Thyroid gland (tissue), 4 donors: ENCODE measurements at regions not wholly inside any gene's neighbourhood (a gene's known extent, or its start where the extent isn't known, plus 50 kb on each side); places are given as distances from the start of the nearest gene placed in this dataset.

Experiments used
- DNase-seq, 2 donors: peaks; one replicate each; pipeline ENCODE4 v3.0.0-alpha.2; 2019
- H3K27ac ChIP-seq, 3 donors: fragments of 200-600 bp; sonication (generic); 1 replicate in 2 of 3; 2 replicates in 1 of 3; pipeline ENCODE4 v1.5.1; 2016 to 2019; ENCODE audit warnings: mild to moderate bottlenecking in 1 of 3, moderate library complexity in 1 of 3
- H3K27me3 ChIP-seq: fragments of 200-600 bp; sonication (generic); one replicate; pipeline ENCODE4 v1.5.1; 2019
- H3K36me3 ChIP-seq, 2 donors: fragments of 200-600 bp; sonication (generic); one replicate each; pipeline ENCODE4 v1.5.1; 2016 to 2019
- H3K4me1 ChIP-seq, 2 donors: fragments of 200-600 bp; sonication (generic); one replicate each; pipeline ENCODE4 v1.5.1; 2017 to 2019
- H3K4me3 ChIP-seq, 3 donors: fragments of 200-600 bp; sonication (generic); replicated peaks in 1 of 3; 1 replicate in 2 of 3; 2 replicates in 1 of 3; pipeline ENCODE4 v1.5.1; 2016; ENCODE audit warnings: mild to moderate bottlenecking in 1 of 3
- H3K9me3 ChIP-seq: fragments of 200-600 bp; sonication (generic); one replicate; pipeline ENCODE4 v1.5.1; 2017
- POLR2A ChIP-seq, 2 donors: fragments of 450-650 bp; IDR thresholded peaks; one replicate each; pipeline ENCODE4 v1.6.1; 2017; ENCODE audit warnings: antibody characterized with exemption in 2 of 2, mild to moderate bottlenecking in 2 of 2, moderate library complexity in 1 of 2
- WGBS, 2 donors: methylation state at CpG; one replicate each; pipeline ENCODE4 v1.1.5; 2017; 5-methylcytosine and 5-hydroxymethylcytosine counted together
- intact Hi-C: fragments of 100-400 bp; cut with DNase I; formaldehyde crosslinking; loops from one replicate; pipeline ENCODE4 v1.15.1; 2023
- TF ChIP-seq, protein P1 (sequence below), 6 experiments: fragments of 200-600 bp in 3 of 6; fragments of 450-650 bp in 3 of 6; sonication (generic) in 3 of 6; IDR thresholded peaks; one replicate each; pipeline ENCODE4 v1.5.1; 2016 to 2019; ENCODE audit warnings: antibody characterized with exemption in 6 of 6, mild to moderate bottlenecking in 2 of 6, inconsistent platforms in 1 of 6, moderate library complexity in 1 of 6

DNA sequence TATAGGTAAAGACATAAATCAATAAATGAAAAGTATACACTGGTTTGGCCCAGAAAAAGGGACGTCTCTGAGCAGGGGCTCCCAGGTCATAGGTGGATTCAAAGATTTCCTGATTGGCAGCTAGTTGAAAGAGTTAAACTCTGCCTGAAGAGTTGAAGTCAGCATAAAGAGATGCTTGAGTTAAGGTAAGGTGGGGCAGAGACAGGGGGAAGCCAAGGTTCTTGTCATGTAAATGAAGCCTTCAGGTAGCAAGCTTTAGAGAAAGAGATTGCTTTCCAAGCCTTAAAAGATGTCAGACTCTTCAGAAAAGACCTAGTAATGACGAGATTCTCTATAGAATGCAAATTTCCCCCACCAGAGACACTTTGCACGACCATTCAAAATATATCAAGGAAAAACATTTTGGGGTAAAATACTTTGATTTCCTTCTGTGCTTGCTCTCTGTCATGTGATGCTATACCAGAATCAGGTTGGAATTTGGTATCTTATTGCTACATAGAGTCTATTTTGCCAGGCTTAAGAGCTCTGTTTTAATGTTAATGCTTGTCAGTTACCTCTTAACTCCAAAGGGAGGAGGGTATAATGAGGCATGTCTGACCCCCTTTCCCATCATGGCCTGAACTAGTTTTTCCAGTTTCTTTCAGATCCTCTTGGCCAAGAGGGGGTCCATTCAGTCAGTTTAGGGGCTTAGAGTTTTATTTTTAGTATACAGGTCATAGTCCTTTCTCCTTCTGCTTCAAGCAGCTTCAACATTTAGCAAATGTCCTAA, 429.6 kb downstream of the ADRA2A start:
- no peak for TF ChIP-seq POLR2A (IDR thresholded peaks at IDR 0.05)
- TF ChIP-seq, protein P1, sequence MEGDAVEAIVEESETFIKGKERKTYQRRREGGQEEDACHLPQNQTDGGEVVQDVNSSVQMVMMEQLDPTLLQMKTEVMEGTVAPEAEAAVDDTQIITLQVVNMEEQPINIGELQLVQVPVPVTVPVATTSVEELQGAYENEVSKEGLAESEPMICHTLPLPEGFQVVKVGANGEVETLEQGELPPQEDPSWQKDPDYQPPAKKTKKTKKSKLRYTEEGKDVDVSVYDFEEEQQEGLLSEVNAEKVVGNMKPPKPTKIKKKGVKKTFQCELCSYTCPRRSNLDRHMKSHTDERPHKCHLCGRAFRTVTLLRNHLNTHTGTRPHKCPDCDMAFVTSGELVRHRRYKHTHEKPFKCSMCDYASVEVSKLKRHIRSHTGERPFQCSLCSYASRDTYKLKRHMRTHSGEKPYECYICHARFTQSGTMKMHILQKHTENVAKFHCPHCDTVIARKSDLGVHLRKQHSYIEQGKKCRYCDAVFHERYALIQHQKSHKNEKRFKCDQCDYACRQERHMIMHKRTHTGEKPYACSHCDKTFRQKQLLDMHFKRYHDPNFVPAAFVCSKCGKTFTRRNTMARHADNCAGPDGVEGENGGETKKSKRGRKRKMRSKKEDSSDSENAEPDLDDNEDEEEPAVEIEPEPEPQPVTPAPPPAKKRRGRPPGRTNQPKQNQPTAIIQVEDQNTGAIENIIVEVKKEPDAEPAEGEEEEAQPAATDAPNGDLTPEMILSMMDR (IDR thresholded peaks at IDR 0.05) = no peak
- H3K27ac ChIP-seq = no peak overlapping the region
- H3K4me3 ChIP-seq = no peak overlapping the region
- H3K4me1 ChIP-seq = no peaks in the 10 kb centered on the region
- intact Hi-C loops = no loop called here
- WGBS, 2 donors = 22 to 24% methylated on average over 3 of the region's 3 CpGs
- H3K36me3 ChIP-seq = no peaks in the 10 kb centered on the region
- no peak for DNase-seq
- no peaks in the 10 kb centered on the region for H3K9me3 ChIP-seq
- no peaks in the 10 kb centered on the region for H3K27me3 ChIP-seq

DNA sequence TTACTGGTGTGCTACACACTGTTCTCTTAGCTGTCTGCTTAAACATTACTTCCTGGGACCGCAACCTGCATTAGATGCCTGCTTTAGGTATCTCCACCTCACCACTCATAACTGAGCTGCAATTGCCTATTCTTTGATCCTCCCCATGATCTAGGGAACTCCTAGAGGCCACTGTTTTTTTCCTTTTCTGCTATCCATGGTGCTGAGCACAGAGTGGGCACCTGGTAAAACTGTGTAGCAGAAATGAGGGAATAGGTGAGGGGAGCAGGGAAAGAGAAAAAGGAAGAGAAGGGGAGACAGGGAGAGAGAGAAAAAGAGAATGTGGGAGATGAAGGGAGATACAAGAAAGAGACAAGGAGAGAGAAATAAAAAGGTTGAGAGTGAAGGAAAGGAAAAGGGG, 434.9 kb downstream of the ADRA2A start:
- Histone ChIP-seq H3K4me3 (no peak overlapping the region), H3K27me3 (no peaks in the 10 kb centered on the region), H3K27ac (no peak overlapping the region), H3K4me1 (no peaks in the 10 kb centered on the region), H3K9me3 (no peaks in the 10 kb centered on the region), H3K36me3 (no peaks in the 10 kb centered on the region)
- intact Hi-C loops = no loop called here
- 86 to 96% methylated on average over 1 of the region's 1 CpG for WGBS, 2 donors
- TF ChIP-seq, protein P1 (IDR thresholded peaks at IDR 0.05) = no peak
- no peak for DNase-seq

DNA sequence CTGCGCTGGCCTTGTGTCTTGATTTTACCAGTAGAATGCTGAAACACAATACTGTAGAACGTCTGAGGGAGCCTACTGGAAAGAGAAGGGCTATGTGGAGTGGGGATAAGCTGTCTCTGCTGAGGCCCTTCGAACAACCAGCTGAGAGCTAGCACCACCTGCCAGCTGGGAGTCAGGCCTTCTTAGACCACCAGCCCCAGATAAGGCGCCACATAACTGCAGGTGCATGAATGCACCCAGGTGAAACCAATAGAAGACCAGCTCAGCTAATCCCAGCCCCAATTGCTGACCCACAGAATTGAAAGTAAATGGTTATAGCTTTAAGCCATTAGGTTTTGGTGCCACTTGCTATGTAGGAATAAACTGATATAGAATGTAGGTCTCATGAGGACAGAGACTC, 438.4 kb downstream of the ADRA2A start:
- no peaks in the 10 kb centered on the region for H3K36me3 ChIP-seq
- no peak for DNase-seq
- H3K27me3 ChIP-seq = no peaks in the 10 kb centered on the region
- H3K27ac ChIP-seq = no peak overlapping the region
- H3K9me3 ChIP-seq = no peaks in the 10 kb centered on the region
- intact Hi-C loops = no loop called here
- no peaks in the 10 kb centered on the region for H3K4me1 ChIP-seq
- no peak for TF ChIP-seq POLR2A (IDR thresholded peaks at IDR 0.05)
- TF ChIP-seq, protein P1 (IDR thresholded peaks at IDR 0.05) = no peak
- H3K4me3 ChIP-seq = no peak overlapping the region
- WGBS, 2 donors = 76 to 77% methylated on average over 4 of the region's 4 CpGs

DNA sequence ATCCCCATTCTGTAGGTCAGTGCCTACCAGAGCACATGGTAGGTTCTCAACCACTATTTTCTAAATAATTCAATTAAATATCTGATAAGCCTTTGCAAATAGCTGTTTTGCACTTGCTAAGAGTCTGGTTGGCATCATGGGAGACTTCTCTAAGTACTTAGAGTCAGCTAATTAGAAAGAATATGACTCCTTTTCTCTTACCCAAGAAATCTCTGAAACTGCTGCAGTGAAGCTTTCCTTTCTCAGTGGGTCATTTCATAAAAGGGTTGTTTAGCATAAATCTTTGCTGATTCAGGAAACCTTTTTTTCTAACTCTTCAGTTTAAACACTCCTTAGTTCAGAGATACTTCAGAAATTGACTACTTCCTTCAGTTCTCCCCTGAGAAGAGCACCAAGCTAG, 438.9 kb downstream of the ADRA2A start:
- H3K36me3 ChIP-seq = no peaks in the 10 kb centered on the region
- no peaks in the 10 kb centered on the region for H3K9me3 ChIP-seq
- H3K27ac ChIP-seq = no peak overlapping the region
- H3K27me3 ChIP-seq = no peaks in the 10 kb centered on the region
- H3K4me3 ChIP-seq = no peak overlapping the region
- TF ChIP-seq, protein P1 (IDR thresholded peaks at IDR 0.05) = no peak
- no peak for TF ChIP-seq POLR2A (IDR thresholded peaks at IDR 0.05)
- intact Hi-C loops = no loop called here
- DNase-seq = no peak
- H3K4me1 ChIP-seq = no peaks in the 10 kb centered on the region

DNA sequence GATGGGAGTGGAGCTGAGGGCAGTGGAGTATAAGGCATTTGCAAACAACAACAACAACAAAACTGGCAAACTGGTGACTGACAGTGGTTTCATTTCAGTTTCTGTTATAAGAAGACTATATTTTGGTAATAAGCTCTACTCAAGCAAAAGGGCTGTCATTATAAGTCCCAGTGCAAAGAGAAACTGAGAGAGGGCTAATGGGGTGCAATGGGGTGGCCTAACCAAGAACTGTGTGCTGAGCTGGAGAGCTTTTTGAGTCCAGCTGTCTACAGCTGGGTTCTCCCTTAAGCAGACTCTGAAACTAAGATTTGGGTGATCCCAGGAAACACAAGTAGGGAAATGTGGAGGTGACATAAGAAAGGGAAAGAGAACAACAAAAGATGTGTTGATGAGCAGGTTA, 439.3 kb downstream of the ADRA2A start:
- H3K4me3 ChIP-seq = no peak overlapping the region
- intact Hi-C loops = no loop called here

More for the DNA sequence above, 439.3 kb downstream of the ADRA2A start:
- no peak for DNase-seq
- Histone ChIP-seq H3K4me1 (no peaks in the 10 kb centered on the region), H3K9me3 (no peaks in the 10 kb centered on the region), H3K27me3 (no peaks in the 10 kb centered on the region), H3K27ac (no peak overlapping the region), H3K36me3 (no peaks in the 10 kb centered on the region)
- TF ChIP-seq, protein P1 (IDR thresholded peaks at IDR 0.05) = no peak
- TF ChIP-seq POLR2A (IDR thresholded peaks at IDR 0.05) = no peak
